Testis (tissue), 2 donors: ENCODE measurements at regions not wholly inside any gene's neighbourhood (a gene's known extent, or its start where the extent isn't known, plus 50 kb on each side); places are given as distances from the start of the nearest gene placed in this dataset.

Experiments
- POLR2A ChIP-seq: fragments of 450-650 bp; IDR thresholded peaks from one replicate; pipeline ENCODE4 v1.6.1; 2017; ENCODE audit warnings: antibody characterized with exemption, mild to moderate bottlenecking, moderate library complexity
- TF ChIP-seq, protein P1 (sequence below), 3 experiments: fragments of 450-650 bp in 2 of 3; fragments of 200-600 bp in 1 of 3; sonication (generic) in 1 of 3; IDR thresholded peaks; one replicate each; pipeline ENCODE4 v1.5.1; 2016 to 2019; ENCODE audit warnings: antibody characterized with exemption in 3 of 3, mild to moderate bottlenecking in 2 of 3, moderate library complexity in 1 of 3

DNA sequence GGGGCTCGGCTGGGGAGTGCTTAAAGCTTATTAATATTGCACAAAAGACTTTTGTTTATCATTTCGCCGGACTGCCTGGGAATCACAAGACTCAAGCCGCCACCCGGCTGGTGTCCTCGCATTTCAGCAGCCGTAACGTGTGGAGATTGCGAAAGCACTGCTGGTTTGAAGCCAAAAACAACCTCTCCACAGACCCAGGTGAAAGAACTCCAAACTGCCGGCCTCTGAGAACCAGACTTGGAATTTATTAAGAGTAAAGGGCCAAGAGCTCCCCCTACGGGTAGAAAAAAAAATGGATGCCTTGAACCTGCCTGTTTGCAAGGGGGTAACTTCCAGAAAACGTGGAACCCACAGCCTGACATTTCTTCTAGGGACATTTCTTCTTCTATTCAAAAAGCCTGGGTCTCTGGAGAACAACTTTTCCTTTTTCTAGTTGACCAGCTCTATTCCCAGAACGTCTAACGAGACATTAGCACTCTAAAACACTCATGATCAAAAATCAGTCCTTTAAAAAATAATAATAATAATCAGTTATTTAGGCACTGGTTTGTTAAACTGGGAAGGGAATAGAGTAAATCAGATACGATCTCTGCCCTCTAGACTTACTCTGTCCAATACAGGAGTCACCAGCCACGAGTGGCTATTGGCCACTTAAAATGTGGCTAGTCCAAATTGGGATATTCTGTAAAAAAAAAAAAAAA is 216.3 kb downstream of the C1D start:
- TF ChIP-seq POLR2A: no peak
- TF ChIP-seq, protein P1, sequence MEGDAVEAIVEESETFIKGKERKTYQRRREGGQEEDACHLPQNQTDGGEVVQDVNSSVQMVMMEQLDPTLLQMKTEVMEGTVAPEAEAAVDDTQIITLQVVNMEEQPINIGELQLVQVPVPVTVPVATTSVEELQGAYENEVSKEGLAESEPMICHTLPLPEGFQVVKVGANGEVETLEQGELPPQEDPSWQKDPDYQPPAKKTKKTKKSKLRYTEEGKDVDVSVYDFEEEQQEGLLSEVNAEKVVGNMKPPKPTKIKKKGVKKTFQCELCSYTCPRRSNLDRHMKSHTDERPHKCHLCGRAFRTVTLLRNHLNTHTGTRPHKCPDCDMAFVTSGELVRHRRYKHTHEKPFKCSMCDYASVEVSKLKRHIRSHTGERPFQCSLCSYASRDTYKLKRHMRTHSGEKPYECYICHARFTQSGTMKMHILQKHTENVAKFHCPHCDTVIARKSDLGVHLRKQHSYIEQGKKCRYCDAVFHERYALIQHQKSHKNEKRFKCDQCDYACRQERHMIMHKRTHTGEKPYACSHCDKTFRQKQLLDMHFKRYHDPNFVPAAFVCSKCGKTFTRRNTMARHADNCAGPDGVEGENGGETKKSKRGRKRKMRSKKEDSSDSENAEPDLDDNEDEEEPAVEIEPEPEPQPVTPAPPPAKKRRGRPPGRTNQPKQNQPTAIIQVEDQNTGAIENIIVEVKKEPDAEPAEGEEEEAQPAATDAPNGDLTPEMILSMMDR (IDR thresholded peaks at IDR 0.05): peak; percentile 63 to 81 (median 78)
